Colonic mucosa (tissue), 4 donors: ENCODE measurements at regions not wholly inside any gene's neighbourhood (a gene's known extent, or its start where the extent isn't known, plus 50 kb on each side); places are given as distances from the start of the nearest gene placed in this dataset.
"Not testable (repeated sequence)": the region's sequence is repeated elsewhere in the genome, so short reads cannot be mapped to it uniquely, and the experiment has no call there.

ENCODE experiments used
- DNase-seq: peaks from one replicate; pipeline ENCODE4 v3.0.0-alpha.2; 2020
- H3K27ac ChIP-seq: fragments of 200-600 bp; one replicate; pipeline ENCODE4 v1.8.0; 2021
- H3K27me3 ChIP-seq: fragments of 200-600 bp; one replicate; pipeline ENCODE4 v1.8.0; 2021
- H3K36me3 ChIP-seq: fragments of 200-600 bp; one replicate; pipeline ENCODE4 v1.8.0; 2021
- H3K4me1 ChIP-seq: fragments of 200-600 bp; one replicate; pipeline ENCODE4 v1.8.0; 2021; ENCODE audit warnings: mild to moderate bottlenecking
- H3K4me3 ChIP-seq: fragments of 200-600 bp; one replicate; pipeline ENCODE4 v1.8.0; 2021
- H3K9ac ChIP-seq, 2 donors: one replicate each; pipeline ENCODE4 v1.7.0; 2013; ENCODE audit warnings: control low read depth in 2 of 2, low read depth in 2 of 2, low read length in 2 of 2
- H3K9me3 ChIP-seq: fragments of 200-600 bp; one replicate; pipeline ENCODE4 v1.8.0; 2021
- CTCF ChIP-seq: fragments of 200-600 bp; IDR thresholded peaks from one replicate; pipeline ENCODE4 v1.8.0; 2022; ENCODE audit warnings: antibody characterized with exemption, mild to moderate bottlenecking
- intact Hi-C: fragments of 100-400 bp; cut with DNase I; formaldehyde crosslinking; loops from one replicate; pipeline ENCODE4 v1.14.1; 2022
- donor health status: healthy.
- donor health status: DM: no; HTN: no; CAD: no.
- donor health status: DM: no; HTN: no; CAD: no.

DNA sequence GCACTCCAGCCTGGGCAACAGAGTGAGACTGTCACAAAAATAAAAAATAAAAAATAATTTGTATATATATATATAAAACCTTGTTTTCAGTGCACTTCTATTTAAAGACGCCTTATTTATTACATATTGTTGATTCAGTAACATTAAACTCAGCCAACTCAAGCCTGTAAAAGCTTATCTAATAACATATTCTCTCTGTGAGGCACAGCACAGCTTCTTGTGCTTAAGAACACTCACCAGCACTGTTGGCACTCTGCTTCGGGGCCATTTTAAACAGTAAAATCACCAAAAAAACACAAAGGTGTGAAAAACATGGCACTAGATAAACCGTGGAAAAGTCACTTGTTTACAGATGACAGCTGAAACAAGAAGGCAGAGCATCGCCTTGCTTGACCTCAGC lies 89.0 kb upstream of the C10orf90 start:
- no peaks in the 10 kb centered on the region for H3K27me3 ChIP-seq
- no peak for TF ChIP-seq CTCF

GRCh38 chr10:126766646-126767045 lies 96.2 kb upstream of the C10orf90 start:
- intact Hi-C loops, H3K4me3 ChIP-seq, H3K27ac ChIP-seq, H3K4me1 ChIP-seq, H3K9me3 ChIP-seq, H3K36me3 ChIP-seq, DNase-seq, H3K27me3 ChIP-seq, H3K9ac ChIP-seq: not testable (repeated sequence)

More for the DNA sequence above, 89.0 kb upstream of the C10orf90 start:
- Histone ChIP-seq H3K36me3 (no peaks in the 10 kb centered on the region), H3K27ac (no peak overlapping the region), H3K4me1 (no peaks in the 10 kb centered on the region), H3K9me3 (no peaks in the 10 kb centered on the region), H3K4me3 (no peak overlapping the region), H3K9ac (no peak overlapping the region)
- DNase-seq: no peak
- intact Hi-C loops: loop anchor here (10.0 kb wide), 1 partner anchor 775 kb away; no protein-coding TSS in a partner anchor

GRCh38 chr10:126770809-126771208 lies 100.3 kb upstream of the C10orf90 start:
- no peak overlapping the region for H3K27ac ChIP-seq
- intact Hi-C loops: no loop called here
- H3K9me3 ChIP-seq: no peaks in the 10 kb centered on the region
- TF ChIP-seq CTCF: no peak
- H3K4me3 ChIP-seq: no peak overlapping the region
- no peak overlapping the region for H3K9ac ChIP-seq
- H3K36me3 ChIP-seq: no peaks in the 10 kb centered on the region
- no peaks in the 10 kb centered on the region for H3K4me1 ChIP-seq
- no peak for DNase-seq
- H3K27me3 ChIP-seq: no peaks in the 10 kb centered on the region

DNA sequence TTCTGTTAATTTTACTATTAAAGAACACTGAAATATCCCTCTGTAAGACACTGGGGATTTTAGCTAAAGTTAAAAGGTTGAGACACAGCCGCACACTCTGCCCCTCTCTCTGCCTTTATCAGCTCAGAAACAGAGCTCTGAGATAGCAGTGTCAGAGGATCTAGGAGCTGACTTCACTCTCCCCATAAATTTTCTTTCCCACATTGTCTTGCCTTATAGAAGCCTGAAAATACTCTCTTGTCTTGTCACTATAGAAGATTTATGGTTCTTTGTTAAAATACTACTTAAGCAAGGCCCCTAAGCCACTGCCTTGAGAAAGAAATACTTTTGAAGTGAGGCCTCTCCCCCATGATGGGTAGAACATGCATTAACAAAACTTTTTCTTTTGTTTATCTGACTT lies 105.7 kb upstream of the C10orf90 start:
- Histone ChIP-seq H3K9ac (no peak overlapping the region), H3K27ac (no peak overlapping the region), H3K36me3 (no peaks in the 10 kb centered on the region), H3K4me1 (no peaks in the 10 kb centered on the region), H3K27me3 (no peaks in the 10 kb centered on the region), H3K9me3 (no peaks in the 10 kb centered on the region), H3K4me3 (no peak overlapping the region)
- no peak for DNase-seq
- intact Hi-C loops: no loop called here
- no peak for TF ChIP-seq CTCF

- no peaks in the 10 kb centered on the region for H3K27me3 ChIP-seq
- H3K36me3 ChIP-seq: no peaks in the 10 kb centered on the region
- H3K27ac ChIP-seq: no peak overlapping the region
- no peak for DNase-seq
- no peak overlapping the region for H3K4me3 ChIP-seq
- H3K9ac ChIP-seq: no peak overlapping the region
- H3K4me1 ChIP-seq: no peaks in the 10 kb centered on the region
- no peaks in the 10 kb centered on the region for H3K9me3 ChIP-seq
- intact Hi-C loops: no loop called here
- TF ChIP-seq CTCF: no peak
Observed at GRCh38 chr10:126777714-126778113, 107.2 kb upstream of the C10orf90 start.

DNA sequence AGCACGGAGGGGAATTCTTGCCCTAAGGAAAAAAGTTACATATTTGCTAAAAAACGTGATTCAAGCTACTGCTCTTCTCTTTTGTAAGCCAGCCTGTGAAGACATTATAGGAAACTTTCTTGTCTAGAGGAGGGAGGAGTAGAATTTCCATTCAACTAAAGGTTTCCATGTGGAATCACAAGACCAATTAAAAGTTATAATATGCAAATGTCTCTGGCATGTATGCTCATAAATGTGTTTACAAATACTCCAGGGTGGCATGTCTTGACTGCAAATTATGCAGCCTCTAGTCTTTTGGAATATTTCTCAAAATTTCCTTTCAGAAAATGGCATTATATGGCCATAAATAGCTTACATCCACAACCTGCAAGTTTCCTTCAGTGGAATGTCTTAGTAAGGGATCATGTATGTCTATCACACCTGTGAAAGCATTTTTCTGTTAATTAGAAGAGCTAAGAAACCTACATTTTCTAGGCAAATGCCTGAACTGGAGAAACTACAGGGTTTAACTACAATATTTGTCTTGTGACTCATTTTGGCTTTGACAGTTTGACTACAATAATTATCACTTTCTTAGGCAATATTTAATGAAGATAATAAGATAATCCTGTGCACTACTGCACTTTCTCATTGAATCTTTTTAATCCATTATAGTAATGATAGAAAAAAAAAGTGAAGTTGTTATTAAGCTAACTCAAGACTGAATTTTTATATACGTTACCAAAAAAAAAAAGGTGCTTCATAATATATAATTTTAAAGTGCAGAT lies 111.1 kb upstream of the C10orf90 start:
- intact Hi-C loops: no loop called here
- Histone ChIP-seq H3K4me1 (no peaks in the 10 kb centered on the region), H3K9me3 (no peaks in the 10 kb centered on the region), H3K27ac (no peak overlapping the region), H3K4me3 (no peak overlapping the region), H3K9ac (no peak overlapping the region), H3K27me3 (no peaks in the 10 kb centered on the region), H3K36me3 (no peaks in the 10 kb centered on the region)
- no peak for DNase-seq
- TF ChIP-seq CTCF: no peak
